PC-3 (cell line): ENCODE measurements at regions not wholly inside any gene's neighbourhood (a gene's known extent, or its start where the extent isn't known, plus 50 kb on each side); places are given as distances from the start of the nearest gene placed in this dataset.

ENCODE experiments used
- CTCF ChIP-seq: fragments of 300-600 bp; sonication (generic); conservative IDR thresholded peaks from 2 replicates; pipeline ENCODE4 v1.5.1; 2017; ENCODE audit warnings: antibody characterized with exemption, low read depth, mild to moderate bottlenecking, low read length
- EZH2 ChIP-seq: fragments of 300-600 bp; sonication (generic); IDR thresholded peaks from one replicate; pipeline ENCODE4 v1.6.1; 2017; ENCODE audit warnings: antibody characterized with exemption, mild to moderate bottlenecking, low read length; ENCODE audit not compliant: unreplicated experiment

GRCh38 chr12:4009979-4010704 is 136.9 kb upstream of the PARP11 start:
- TF ChIP-seq CTCF (no peak), EZH2 (no peak)
